ENCODE measurements at regions not wholly inside any gene's neighbourhood (a gene's known extent, or its start where the extent isn't known, plus 50 kb on each side); places are given as distances from the start of the nearest gene placed in this dataset.

DNA sequence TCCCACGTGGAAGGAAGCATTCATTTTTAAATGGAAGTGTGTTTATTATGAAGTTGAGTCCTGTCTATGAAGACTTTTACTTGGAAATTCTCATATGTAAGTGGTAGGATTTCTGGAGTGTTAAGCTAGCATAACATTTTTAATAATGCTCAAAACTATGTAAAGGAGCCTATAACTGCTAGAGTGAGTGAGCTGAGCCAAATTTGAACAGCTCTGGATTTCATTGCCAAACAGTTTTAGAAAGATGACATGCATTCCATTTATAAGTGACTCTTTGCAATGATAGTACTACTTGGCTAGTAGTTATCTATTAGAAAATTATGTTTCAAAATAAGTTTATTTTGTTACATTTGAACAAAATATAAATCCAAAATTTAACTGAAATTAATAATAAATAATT lies 721.2 kb downstream of the LUZP2 start:
- no peaks in the 10 kb centered on the region for H3K9me1 ChIP-seq (ENCODE audit: control insufficient read depth, extremely low read depth, insufficient read depth, low read length)
- dilution Hi-C loops (cut with MboI; ENCODE audit: extremely low pct_ligation_motif_present, low sequenced_read_pairs) = no loop called here
- no peaks in the 10 kb centered on the region for H3K79me2 ChIP-seq (ENCODE audit: control insufficient read depth, insufficient read depth, low read length)
- no peak for DNase-seq (ENCODE audit: low read depth, low spot score)
- H3K4me2 ChIP-seq (ENCODE audit: control insufficient read depth, extremely low read depth, insufficient read depth, low read depth, low read length) = no peak overlapping the region
- no peak overlapping the region for H3K27ac ChIP-seq (ENCODE audit: control insufficient read depth, insufficient read depth, low read length)
- H3K27me3 ChIP-seq (ENCODE audit: control insufficient read depth, extremely low read depth, insufficient read depth, low read length) = no peaks in the 10 kb centered on the region
- no peak overlapping the region for H2AFZ ChIP-seq (ENCODE audit: control insufficient read depth, low read length)
- H4K20me1 ChIP-seq (ENCODE audit: control insufficient read depth, extremely low read depth, insufficient read depth, low read length) = no peaks in the 10 kb centered on the region
- no peaks in the 10 kb centered on the region for H3K9me3 ChIP-seq (ENCODE audit: control insufficient read depth, low read depth, low read length)
- TF ChIP-seq, protein P1, sequence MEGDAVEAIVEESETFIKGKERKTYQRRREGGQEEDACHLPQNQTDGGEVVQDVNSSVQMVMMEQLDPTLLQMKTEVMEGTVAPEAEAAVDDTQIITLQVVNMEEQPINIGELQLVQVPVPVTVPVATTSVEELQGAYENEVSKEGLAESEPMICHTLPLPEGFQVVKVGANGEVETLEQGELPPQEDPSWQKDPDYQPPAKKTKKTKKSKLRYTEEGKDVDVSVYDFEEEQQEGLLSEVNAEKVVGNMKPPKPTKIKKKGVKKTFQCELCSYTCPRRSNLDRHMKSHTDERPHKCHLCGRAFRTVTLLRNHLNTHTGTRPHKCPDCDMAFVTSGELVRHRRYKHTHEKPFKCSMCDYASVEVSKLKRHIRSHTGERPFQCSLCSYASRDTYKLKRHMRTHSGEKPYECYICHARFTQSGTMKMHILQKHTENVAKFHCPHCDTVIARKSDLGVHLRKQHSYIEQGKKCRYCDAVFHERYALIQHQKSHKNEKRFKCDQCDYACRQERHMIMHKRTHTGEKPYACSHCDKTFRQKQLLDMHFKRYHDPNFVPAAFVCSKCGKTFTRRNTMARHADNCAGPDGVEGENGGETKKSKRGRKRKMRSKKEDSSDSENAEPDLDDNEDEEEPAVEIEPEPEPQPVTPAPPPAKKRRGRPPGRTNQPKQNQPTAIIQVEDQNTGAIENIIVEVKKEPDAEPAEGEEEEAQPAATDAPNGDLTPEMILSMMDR (optimal IDR thresholded peaks at IDR 0.05 in 1 of 3, IDR thresholded peaks at IDR 0.05 in 1 of 3, conservative IDR thresholded peaks at IDR 0.05 in 1 of 3; ENCODE audit: extremely low read depth in 1 of 3, insufficient read depth in 2 of 3, low read length in 3 of 3) = no peak
- TF ChIP-seq EZH2 (IDR thresholded peaks at IDR 0.05; ENCODE audit: low read length) = no peak
- no peak overlapping the region for H3K4me3 ChIP-seq (ENCODE audit: control insufficient read depth in 2 of 3, extremely low read depth in 1 of 3, insufficient read depth in 2 of 3, low read depth in 1 of 3, low read length in 3 of 3)
- H3K36me3 ChIP-seq (ENCODE audit: control insufficient read depth in 2 of 2, extremely low read depth in 1 of 2, insufficient read depth in 2 of 2, low read length in 2 of 2) = no peaks in the 10 kb centered on the region
- no peaks in the 10 kb centered on the region for H3K4me1 ChIP-seq (ENCODE audit: control insufficient read depth, extremely low read depth, insufficient read depth, low read length)
- H3K9ac ChIP-seq (ENCODE audit: control insufficient read depth, extremely low read depth, insufficient read depth, low read length) = no peak overlapping the region
- FAIRE-seq = no peak

DNA sequence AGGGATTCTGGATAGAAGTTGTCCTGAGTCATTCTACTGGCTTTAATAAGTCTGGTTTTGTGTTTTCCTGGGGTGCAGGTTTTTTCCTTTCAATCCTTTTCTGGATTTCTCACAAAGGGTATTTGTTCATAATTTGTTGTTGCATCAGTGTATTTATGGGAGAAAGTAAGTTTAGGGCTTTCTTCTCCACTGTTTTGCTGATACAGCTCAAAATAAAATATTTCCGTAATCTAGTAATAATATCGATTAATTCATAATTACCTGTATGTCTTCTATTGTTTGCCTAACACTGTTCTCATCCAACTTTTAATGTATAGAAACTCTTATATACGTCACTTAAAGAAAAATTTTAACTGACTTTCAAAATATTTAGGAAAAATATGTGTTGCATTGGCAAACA lies 728.2 kb downstream of the LUZP2 start:
- Histone ChIP-seq H3K36me3 (ENCODE audit: control insufficient read depth in 2 of 2, extremely low read depth in 1 of 2, insufficient read depth in 2 of 2, low read length in 2 of 2) (no peaks in the 10 kb centered on the region), H3K79me2 (ENCODE audit: control insufficient read depth, insufficient read depth, low read length) (no peaks in the 10 kb centered on the region), H2AFZ (ENCODE audit: control insufficient read depth, low read length) (no peak overlapping the region), H3K9me3 (ENCODE audit: control insufficient read depth, low read depth, low read length) (no peaks in the 10 kb centered on the region), H3K9me1 (ENCODE audit: control insufficient read depth, extremely low read depth, insufficient read depth, low read length) (no peaks in the 10 kb centered on the region), H4K20me1 (ENCODE audit: control insufficient read depth, extremely low read depth, insufficient read depth, low read length) (no peaks in the 10 kb centered on the region), H3K9ac (ENCODE audit: control insufficient read depth, extremely low read depth, insufficient read depth, low read length) (no peak overlapping the region), H3K4me1 (ENCODE audit: control insufficient read depth, extremely low read depth, insufficient read depth, low read length) (no peaks in the 10 kb centered on the region), H3K4me3 (ENCODE audit: control insufficient read depth in 2 of 3, extremely low read depth in 1 of 3, insufficient read depth in 2 of 3, low read depth in 1 of 3, low read length in 3 of 3) (no peak overlapping the region), H3K27ac (ENCODE audit: control insufficient read depth, insufficient read depth, low read length) (no peak overlapping the region), H3K27me3 (ENCODE audit: control insufficient read depth, extremely low read depth, insufficient read depth, low read length) (no peaks in the 10 kb centered on the region), H3K4me2 (ENCODE audit: control insufficient read depth, extremely low read depth, insufficient read depth, low read depth, low read length) (no peak overlapping the region)
- dilution Hi-C loops (cut with MboI; ENCODE audit: extremely low pct_ligation_motif_present, low sequenced_read_pairs) = no loop called here
- TF ChIP-seq EZH2 (IDR thresholded peaks at IDR 0.05; ENCODE audit: low read length) = no peak
- TF ChIP-seq, protein P1 (optimal IDR thresholded peaks at IDR 0.05 in 1 of 3, IDR thresholded peaks at IDR 0.05 in 1 of 3, conservative IDR thresholded peaks at IDR 0.05 in 1 of 3; ENCODE audit: extremely low read depth in 1 of 3, insufficient read depth in 2 of 3, low read length in 3 of 3) = no peak
- no peak for DNase-seq (ENCODE audit: low read depth, low spot score)
- no peak for FAIRE-seq

Data from keratinocyte (primary cell).